CD4-positive, alpha-beta T cell treated with Interferon gamma for 1 hour (primary cell): ENCODE measurements at regions not wholly inside any gene's neighbourhood (a gene's known extent, or its start where the extent isn't known, plus 50 kb on each side); places are given as distances from the start of the nearest gene placed in this dataset.
"Not testable (repeated sequence)": the region's sequence is repeated elsewhere in the genome, so short reads cannot be mapped to it uniquely, and the experiment has no call there.

Experiments
- DNase-seq: peaks from one replicate; pipeline ENCODE4 v3.0.0-alpha.2; 2020

DNA sequence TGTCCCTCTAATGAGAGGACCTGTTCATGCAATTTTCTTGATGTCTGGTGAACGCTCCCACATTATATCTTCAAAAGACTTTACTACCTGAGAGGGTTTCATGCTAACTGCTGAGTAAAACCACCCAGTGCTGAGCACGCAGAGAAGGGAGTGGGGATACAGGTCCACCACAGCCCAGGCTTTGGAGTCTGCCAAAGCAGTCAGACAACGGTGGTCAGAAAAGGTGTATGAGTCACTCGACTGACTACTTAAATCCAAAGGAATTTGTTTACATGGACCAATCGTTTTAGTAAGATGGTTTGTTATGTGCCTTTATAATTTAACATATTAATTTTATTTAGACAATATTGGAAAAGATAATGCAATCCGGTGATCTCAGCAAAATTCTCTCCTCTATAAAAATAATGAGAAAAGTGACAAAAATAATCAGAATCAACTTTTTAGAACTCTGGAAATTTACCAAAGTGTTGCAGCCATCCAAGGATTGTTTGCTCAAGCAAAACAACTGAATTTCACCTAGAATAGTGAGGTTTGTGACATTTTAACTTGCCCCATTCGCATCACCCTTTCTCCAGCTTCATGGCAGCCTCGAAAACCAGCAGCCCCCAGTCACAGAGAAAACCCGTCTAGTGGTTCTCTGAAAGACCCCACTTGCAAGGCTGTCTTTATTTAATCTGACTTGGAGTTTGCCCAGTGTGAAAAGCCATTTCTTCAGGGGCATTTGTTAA, 52.1 kb upstream of the PLGLB2 start:
- not testable (repeated sequence) for DNase-seq
